ENCODE measurements at regions not wholly inside any gene's neighbourhood (a gene's known extent, or its start where the extent isn't known, plus 50 kb on each side); places are given as distances from the start of the nearest gene placed in this dataset.

DNA sequence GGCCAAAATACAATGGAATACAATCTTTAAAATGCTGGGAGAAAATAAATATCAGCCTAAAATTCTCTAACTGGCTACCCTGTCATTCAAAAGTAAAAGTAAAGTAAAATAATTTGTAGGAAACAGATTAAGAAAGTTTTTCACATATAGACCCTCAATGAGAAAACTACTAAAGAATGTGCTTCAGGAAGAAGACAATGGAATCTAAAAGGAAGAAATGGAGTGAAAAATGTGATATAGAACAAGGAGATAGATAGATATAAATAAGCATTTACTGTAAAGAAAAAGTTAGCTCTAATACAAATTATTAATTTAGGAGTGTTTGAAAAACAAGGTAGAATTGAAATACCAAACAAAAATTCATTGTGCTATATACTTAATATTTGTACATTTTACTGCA lies 368.6 kb upstream of the MPDZ start:
- DNase-seq (ENCODE audit: low spot score): no peak

DNA sequence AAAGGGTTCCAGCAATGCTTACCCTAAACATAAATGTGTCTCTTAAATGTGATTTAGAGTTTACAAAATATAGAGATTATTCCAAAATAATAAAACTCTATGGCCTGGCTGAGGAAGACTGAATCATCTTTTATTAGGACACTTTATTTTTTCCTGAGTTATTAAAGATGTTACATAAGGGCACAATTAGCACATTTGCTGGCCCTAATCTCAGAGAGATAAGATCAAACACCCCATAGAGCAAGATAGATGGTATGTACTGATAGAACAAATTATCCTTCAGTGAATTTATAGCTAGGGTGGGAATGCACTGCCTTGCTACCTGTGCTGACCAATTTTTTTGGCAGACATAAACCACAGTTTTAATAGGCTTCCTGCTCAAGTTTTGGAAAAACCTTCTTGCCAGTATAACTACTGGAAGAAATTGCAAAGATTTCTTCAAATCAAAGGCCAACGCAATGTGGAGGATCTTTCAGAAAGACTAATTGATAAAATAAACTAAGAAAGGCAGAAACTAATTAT lies 367.1 kb upstream of the MPDZ start:
- no peak for DNase-seq (ENCODE audit: low spot score)

DNA sequence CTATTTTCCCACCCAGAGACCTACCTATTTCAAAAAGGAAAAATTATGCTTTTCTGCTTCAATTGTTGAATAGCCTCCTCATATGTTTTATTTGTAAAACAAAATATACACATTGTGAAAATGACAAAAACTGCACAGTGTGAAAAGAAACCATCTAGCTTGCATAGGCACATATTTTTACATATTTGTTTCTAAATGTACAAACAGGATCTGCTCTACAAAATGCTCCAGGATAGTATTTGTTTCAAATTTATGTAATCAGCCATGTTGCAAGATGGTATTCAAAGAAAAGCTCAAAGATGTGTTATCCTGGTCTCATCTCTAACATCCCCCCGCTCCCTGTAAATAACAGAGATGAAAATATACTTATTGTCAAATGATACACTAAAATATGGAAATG lies 366.1 kb upstream of the MPDZ start:
- DNase-seq (ENCODE audit: low spot score): no peak

DNA sequence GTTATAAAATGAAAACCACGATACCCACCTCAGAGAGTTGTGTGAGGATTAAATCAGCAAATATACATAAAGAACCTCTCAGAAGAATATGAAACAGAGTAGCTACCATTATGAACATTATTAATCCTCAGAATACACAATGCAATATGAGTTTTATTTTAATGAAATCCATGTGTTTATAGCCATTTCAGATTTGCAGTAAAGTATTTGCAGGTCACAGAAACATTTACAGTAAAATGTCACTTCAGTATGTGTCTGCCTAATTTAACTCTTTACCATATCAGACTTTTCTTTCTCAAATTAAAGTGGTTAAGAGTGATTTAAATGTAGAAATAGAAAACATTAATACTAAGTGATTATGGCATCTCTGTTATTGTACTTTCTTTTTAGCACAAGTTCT lies 365.2 kb upstream of the MPDZ start:
- DNase-seq (ENCODE audit: low spot score): no peak

DNA sequence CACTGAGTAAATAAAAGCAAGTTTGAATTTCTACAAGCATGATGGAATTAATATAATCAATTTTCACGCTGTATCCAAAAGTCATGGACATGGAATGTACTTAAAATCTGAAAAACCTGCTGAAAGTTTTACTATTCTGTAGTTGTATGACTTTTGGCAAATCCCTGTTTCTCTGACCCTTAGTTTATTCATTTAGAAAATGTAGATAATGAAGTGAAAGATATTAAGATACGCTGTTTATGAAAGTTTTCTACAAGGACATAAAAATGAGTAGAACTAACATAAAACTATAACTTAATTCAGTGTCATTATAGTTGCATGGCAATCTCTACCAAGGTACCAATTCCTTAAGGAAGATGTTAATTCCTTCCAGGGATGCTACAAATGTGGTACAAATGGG lies 363.2 kb upstream of the MPDZ start:
- DNase-seq (ENCODE audit: low spot score): no peak

DNA sequence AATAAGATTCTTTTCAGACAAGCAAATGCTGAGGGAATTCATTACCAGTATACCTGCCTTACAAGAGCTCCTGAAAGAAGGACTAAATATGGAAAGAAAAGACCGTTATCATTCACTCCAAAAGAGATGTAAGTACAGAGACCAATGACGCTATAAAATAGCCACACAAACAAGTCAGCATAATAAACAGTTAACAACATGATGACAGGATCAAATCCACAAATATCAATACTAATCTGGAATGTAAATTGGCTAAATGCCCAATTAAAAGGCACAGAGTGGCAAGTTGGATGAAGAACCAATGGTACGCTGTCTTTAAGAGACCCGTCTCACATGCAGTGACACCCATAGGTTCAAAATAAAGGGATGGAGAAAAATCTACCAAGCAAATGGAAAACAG lies 349.6 kb upstream of the MPDZ start:
- no peak for DNase-seq (ENCODE audit: low spot score)

DNA sequence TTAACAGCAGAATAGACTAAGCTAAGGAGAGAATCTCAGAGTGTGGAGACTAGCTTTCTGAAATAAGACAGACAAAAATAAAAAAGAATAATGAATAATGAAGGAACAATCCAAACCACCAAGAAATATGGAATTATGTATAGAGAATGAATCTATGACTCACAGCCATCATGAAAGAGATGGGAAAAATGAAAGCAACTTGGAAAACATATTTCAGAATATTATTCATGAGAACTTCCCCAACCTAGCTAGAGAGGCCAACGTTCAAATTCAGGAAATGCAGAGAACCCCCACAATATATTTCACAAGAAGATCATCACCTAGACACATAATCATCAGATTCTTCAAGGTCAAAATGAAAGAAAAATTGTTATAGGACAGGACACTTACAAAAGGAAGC lies 349.0 kb upstream of the MPDZ start:
- no peak for DNase-seq (ENCODE audit: low spot score)

DNA sequence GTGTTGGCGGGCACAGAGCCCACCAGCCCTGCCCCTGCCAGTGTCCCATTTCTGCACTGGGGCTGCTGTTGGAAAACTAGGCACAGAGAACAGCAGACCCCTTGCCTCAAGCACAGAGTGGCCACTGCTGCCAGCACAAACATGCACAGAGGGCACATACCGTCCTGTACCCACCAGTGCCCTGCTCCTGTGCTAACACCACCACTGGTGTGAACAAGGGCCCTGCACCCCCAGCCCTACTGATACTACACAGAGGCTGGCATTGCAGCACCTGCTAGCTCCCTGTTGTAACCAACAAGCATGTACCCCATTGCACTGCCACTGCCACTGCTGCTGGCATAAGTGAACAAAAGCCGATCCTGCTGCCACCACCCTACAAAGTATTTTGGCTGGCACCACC lies 348.0 kb upstream of the MPDZ start:
- no peak for DNase-seq (ENCODE audit: low spot score)

DNA sequence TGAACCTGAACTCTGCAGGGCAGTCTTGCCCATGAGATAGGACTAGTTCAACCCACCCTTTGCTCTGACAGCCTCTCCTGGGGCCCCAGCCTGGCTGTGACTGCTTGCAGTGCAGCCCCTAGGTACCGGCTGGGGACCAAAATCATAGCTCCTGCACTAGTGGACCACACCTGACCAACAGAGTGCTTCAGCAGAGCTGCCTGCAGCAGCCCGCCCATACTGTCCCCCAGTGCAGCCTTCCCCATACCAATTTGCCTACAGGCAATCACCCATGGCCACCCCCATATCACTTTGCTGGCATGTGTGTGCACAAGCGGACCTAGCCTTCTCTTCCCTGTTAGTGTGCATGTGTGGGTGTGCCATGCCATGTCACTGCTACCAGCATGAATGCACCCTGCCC lies 347.6 kb upstream of the MPDZ start:
- no peak for DNase-seq (ENCODE audit: low spot score)

DNA sequence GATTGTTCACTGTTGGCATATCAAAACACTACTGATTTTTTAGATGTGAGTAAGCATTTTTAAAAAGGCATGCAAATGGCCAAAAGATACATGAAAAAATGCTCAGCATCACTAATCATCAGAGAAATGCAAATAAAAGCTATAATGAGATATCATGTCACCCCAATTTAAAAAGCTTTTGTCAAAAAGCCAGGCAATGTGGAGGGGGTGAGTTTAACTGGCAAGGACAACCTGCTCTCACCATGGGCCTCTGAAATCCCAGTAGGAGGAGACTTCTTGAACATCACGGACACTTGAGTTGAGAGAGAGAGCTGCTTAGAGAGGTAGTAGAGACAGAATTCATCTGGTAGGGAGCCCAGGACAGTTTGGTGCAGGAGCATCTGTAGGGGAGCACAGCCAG lies 347.1 kb upstream of the MPDZ start:
- DNase-seq (ENCODE audit: low spot score): no peak

DNA sequence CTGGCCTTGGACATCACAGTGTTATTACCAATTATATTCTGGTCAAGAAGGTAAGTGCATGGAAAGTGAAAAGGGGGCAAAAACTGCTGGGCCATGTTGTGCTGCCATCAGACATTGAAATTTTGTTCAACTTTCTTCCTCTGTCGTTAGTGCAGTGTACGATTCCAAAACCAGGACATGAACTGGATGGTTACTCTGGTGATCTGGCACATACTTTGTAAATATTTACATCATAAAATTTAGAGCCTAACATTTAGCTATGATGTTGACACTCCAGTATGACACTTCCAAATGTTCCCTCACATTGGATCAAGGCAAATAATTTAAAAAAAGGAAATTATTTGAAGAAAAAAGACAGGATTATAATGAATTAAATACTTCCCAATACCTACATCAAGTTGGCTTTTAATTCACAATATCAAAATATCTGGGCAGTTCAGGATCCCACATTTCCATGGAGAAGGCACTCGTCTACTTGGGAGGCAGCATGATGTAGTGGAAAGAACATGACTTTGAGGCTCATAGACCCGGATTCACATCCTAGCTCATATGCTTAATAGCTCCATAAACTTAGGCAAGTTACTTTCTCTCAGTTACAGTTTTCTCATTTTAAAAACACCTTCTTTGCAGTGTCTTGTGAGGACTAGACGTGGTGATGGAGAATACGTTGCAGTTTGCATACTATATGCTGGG lies 342.5 kb upstream of the MPDZ start:
- no peak for DNase-seq (ENCODE audit: low spot score)

DNA sequence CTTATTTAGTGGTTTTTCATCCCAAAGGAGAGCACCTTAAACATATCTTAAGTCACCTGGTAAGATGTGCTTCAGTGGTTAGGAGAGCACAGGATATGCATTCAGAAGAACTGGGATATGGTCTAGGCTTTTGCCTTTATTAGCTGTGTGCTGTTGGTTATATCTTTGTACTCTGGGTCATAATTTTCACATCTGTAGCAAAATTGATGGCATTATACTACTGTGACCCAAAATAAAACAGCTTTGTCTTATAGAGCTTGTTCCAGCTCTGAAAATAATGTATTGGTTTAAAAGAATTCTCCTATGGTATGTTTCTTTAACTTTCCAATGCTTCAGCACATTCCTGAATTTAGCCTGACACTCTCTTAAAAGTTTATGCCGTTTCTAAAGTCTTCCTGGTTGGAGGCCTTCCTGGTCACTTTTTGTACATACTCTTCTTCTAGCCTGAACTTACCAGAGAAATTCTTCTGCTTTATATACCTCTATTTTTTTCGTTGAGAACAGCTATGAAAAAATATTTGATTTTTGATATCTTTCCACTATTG lies 337.1 kb upstream of the MPDZ start:
- DNase-seq (ENCODE audit: low spot score): no peak

DNA sequence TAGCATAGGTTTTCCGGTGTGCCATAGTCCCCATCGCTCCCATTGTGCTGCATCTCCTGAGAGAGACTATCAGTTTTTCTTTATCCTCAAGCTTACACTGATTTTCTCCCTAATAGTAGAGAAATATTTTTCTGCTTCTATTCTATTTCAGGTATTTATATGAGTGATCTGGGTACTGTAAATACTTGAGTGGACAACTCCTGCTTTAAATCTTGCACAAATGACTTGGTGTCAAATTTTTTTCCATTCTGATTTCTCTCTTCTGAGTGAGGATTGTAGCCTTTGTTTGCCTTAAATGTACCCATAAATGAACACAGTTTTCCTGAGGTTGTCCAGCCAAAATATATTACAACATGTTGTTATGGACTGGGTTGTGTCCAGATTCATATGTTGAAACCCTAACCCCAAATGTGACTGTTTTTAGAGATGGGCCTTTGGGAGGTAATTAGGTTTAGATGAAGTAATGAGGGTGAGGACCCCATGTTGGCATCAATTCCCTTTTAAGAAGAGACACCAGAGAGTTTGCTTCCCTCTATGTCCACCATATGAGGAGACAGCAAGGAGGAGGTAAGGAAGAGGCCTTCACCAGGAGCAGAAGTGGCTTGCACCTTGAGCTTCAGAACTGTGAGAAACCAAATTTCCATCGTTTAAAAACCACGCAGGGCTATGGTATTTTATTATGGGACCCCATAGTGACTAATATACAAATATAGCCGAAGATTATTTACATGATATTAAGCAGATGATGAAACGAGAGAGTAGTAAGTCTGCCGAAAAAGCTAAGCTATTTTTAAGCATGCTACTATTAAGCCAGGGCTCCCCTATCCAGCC lies 336.4 kb upstream of the MPDZ start:
- DNase-seq (ENCODE audit: low spot score): no peak

DNA sequence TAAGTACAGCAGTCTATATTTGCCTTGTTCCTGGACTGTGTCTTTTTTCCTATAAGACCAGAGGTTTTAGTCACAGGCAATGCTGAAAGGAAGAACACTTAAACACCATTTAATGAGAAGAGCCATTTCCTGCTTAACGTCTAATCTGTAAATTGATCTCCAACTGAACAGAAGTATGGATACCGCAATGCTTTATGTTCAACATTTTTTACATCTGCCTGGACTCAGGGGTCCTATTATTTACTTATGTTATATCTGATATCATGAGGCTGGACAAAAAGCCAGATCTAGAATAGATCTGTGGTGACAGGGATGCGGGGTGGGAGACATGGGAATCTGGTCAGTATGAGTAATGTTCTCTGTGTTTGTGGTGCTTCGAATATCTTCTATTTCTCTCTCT lies 334.6 kb upstream of the MPDZ start:
- DNase-seq (ENCODE audit: low spot score): no peak

DNA sequence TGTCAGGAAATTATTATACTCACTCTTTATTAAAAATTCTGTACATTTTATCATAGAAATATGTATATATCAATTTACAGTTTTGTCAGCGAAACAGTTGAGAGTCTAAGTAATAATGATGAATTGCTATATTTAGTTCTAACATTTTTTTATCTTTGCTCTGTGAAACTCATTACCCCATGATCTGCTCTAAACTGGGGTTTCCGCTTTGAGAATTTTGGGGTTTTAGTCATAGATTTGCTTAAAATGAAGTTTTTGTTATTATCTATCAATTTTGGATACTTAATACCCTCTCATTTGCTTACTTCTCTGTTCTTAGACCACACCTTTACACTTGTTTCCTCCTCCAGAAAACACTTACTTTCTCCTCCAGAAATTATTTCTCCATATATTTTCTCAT lies 333.8 kb upstream of the MPDZ start:
- no peak for DNase-seq (ENCODE audit: low spot score)

DNA sequence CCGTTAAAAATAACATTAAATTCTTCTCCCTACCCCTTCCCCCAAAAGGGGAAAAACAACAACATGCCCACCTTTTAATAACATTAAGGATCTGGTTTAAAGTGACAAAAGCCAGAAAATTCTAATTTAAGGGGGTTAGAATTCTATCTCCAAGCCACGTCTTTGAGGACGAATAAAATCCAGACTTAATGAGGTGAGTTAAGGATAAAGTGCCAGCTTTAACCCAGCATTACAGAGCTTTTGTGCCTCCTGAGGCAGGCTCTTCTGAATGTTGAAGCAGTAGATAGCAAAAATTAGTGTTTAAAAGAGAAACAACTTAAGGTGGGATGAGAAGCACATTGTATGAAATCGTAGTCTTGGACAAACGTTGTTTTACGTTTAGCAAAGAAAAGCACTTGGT lies 329.0 kb upstream of the MPDZ start:
- no peak for DNase-seq (ENCODE audit: low spot score)

DNA sequence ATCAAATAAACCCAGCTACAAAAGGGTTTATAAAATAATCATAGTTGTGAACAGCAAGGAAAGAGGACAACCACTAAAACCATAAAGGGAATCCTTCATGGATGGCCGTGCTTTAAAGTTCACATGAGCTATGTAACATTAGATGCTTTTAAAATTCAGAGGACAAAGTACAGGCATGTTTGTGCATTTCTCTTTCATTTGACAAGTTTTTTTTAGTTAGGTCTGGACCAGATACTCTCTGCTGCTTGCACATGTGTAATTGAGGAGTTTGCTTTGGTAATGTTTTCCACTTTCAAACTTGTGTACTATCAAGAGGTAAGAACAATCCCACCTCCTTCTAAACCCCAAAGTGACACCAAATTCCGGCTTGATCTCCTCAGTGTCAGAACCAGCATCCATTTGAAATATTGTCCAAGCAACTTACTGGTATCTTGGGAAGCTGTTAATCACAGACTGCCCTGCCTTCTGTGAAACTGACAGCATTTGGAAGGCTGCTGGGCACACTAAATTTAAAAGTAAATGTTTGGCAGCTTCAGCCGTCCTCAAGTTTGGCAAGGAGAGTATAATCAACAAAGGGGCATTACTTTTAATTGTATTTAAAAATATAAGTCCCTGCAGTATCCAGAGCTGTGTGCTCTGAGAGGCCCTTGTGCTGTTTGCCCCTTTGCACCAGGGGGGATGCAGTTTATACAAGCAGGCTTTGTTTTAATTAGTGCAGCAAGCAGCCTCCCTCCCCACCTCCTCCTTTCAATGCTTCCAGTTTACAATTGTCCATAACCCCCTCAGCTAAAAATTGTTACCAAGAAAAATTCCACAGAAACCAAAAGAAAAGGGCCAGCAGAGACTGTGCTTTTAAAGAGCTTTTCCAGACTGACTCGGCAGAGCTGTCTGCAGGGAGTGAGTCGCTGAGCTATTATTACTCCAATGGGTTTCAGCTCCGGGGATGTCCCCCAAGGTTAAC lies 328.3 kb upstream of the MPDZ start:
- DNase-seq (ENCODE audit: low spot score): no peak

DNA sequence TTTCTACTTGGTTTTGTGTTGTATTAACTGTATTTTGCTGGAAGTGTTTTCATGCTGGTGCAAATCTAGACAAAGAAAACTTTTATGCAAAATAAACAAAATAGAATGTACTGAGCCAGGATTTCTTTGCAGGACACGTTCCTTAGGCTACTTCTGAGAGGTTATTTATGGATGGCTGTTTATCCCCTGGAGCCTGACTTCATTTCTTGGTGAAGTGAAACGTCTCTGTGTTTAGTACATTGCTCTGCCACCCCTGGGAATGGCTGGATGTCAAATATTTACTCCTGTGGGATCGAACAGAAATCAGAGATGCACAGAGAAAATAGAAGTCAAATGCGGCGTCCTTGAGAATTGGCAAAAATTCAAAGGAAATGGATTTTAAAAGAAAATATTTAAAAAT lies 327.1 kb upstream of the MPDZ start:
- no peak for DNase-seq (ENCODE audit: low spot score)

DNA sequence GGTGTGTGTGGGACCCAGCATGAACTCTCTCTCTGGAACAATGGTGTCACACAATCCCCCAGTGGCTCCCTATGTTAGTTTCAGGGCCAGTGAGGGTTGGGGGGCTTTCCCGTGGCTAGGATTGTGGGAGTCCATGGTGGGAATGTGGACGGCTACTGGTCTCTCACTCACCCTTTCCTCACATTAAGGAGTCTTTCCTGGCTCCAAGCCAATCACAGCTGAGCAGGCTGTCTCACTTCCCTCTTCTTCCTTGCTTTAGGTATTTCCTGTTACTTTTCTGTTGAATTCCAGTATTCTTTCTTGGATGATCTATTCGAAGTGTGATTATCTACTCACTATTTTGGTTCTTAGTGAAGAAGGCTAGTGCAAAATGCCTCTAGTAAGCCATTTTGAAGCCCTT lies 324.4 kb upstream of the MPDZ start:
- no peak for DNase-seq (ENCODE audit: low spot score)

DNA sequence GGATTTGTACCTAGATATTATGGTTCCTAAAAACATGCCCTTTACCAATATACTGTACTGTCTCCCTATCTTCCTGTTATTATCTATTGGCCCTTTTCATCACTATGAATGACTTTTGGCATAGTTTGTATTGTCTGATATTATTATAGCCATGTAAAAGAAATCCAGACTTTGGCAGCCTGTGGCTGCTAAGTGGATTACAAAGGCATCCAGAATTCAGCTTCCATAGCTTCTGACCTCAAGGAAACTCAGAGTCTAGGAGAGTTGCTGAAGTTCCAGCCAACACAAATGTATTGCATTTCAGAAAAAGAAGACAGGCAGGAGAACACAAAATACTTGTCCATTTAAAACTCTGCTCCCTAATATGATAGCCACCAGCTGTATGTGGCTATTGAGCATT lies 319.2 kb upstream of the MPDZ start:
- DNase-seq (ENCODE audit: low spot score): no peak

DNA sequence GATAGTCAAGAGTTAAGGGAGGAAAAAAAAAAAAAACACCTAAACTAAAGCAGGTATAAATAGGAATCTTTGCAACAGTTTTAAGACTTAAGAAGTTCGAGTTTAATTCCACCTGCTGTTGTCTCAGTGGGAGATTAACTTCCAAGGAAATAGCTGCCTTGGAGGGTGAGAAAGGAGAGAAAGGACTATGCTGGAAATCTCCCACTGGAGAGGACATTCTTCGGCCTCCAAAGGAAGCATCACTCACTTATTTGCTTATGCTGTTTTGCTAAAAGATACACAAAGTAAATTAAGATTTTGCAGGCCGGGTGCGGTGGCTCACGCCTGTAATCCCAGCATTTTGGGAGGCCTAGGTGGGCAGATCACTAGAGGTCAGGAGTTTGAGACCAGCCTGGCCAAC lies 317.9 kb upstream of the MPDZ start:
- DNase-seq (ENCODE audit: low spot score): no peak

DNA sequence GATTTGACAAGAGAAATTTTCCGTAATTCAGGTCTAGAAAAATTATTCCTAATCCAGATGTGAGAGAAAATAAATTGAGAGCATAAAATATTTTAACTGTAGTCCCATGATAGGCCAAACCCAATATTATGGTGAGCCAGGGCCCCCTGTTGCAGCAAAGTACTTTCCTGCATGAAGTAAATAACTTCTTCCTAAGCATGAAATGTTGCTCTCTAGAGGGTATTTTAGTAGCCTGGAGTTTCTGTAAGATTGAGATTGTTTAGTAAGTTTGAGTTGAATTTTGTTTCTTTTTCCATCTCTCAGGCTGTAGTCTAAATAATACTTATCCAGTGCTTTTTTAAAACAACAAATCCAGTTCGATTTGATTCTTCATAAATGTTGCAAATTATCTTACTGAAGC lies 317.5 kb upstream of the MPDZ start:
- no peak for DNase-seq (ENCODE audit: low spot score)

Data from SW480 (cell line).